SH-SY5Y (cell line): ENCODE measurements at regions not wholly inside any gene's neighbourhood (a gene's known extent, or its start where the extent isn't known, plus 50 kb on each side); places are given as distances from the start of the nearest gene placed in this dataset.

Source experiments
- GATA2 ChIP-seq: IDR thresholded peaks from 2 replicates; pipeline ENCODE4 v1.6.1; 2011; ENCODE audit warnings: mild to moderate bottlenecking, low read depth, low read length
- GATA3 ChIP-seq: IDR thresholded peaks from 2 replicates; pipeline ENCODE4 v1.6.1; 2011; ENCODE audit warnings: low read depth, mild to moderate bottlenecking, low read length, moderate library complexity

GRCh38 chr7:66502230-66503035, 126.2 kb upstream of the KCTD7 start:
- no peak for TF ChIP-seq GATA2
- no peak for TF ChIP-seq GATA3
